Nephron progenitor cell (in vitro differentiated cells): ENCODE measurements at regions not wholly inside any gene's neighbourhood (a gene's known extent, or its start where the extent isn't known, plus 50 kb on each side); places are given as distances from the start of the nearest gene placed in this dataset.
"Not testable (repeated sequence)": the region's sequence is repeated elsewhere in the genome, so short reads cannot be mapped to it uniquely, and the experiment has no call there.

Source experiments
- DNase-seq: peaks from one replicate; pipeline ENCODE4 v3.0.0; 2021
- H3K27ac Mint-ChIP-seq: 2 replicates; pipeline ENCODE4 v1.8.0; 2021; ENCODE audit warnings: mild to moderate bottlenecking, moderate library complexity, mixed read lengths
- H3K27me3 Mint-ChIP-seq: 2 replicates; pipeline ENCODE4 v1.8.0; 2021; ENCODE audit warnings: mild to moderate bottlenecking, low read depth, mixed read lengths; ENCODE audit not compliant: poor library complexity
- H3K36me3 Mint-ChIP-seq: 2 replicates; pipeline ENCODE4 v1.8.0; 2021; ENCODE audit warnings: low read depth, mixed read lengths
- H3K4me1 Mint-ChIP-seq: 2 replicates; pipeline ENCODE4 v1.8.0; 2021; ENCODE audit warnings: mixed read lengths
- H3K4me3 Mint-ChIP-seq: 2 replicates; pipeline ENCODE4 v1.8.0; 2021; ENCODE audit warnings: mild to moderate bottlenecking, moderate library complexity, mixed read lengths
- H3K9me3 Mint-ChIP-seq: 2 replicates; pipeline ENCODE4 v1.8.0; 2021; ENCODE audit warnings: mild to moderate bottlenecking, moderate library complexity, mixed read lengths
- TF ChIP-seq, protein P1 (sequence below): fragments of 200-600 bp; sonication (generic); IDR thresholded peaks from 2 replicates; pipeline ENCODE4 v1.5.0; 2021; ENCODE audit warnings: antibody characterized with exemption

DNA sequence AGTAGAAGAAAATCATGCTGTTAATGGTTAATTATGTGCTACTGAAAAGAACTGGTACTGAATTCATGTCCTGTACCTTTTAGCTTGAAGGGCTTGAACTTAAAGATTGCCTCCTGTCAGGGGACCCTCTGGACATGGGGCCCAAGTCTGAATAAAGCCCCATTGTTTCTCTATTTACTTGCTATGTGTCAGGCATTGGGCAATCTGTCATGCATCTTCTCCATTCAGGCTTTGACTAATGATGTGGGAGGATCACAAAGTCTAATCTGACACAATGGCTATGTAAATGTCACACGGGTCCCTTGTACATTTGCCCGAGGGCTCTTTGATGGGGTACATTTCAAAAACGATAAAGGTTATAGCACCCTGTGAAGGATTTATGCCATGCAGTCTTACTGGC lies 64.0 kb upstream of the TUSC1 start:
- Mint-ChIP-seq H3K9me3 (no peaks in the 10 kb centered on the region), H3K27ac (no peak overlapping the region), H3K27me3 (no peaks in the 10 kb centered on the region), H3K36me3 (no peaks in the 10 kb centered on the region), H3K4me1 (no peaks in the 10 kb centered on the region), H3K4me3 (no peak overlapping the region)
- TF ChIP-seq, protein P1, sequence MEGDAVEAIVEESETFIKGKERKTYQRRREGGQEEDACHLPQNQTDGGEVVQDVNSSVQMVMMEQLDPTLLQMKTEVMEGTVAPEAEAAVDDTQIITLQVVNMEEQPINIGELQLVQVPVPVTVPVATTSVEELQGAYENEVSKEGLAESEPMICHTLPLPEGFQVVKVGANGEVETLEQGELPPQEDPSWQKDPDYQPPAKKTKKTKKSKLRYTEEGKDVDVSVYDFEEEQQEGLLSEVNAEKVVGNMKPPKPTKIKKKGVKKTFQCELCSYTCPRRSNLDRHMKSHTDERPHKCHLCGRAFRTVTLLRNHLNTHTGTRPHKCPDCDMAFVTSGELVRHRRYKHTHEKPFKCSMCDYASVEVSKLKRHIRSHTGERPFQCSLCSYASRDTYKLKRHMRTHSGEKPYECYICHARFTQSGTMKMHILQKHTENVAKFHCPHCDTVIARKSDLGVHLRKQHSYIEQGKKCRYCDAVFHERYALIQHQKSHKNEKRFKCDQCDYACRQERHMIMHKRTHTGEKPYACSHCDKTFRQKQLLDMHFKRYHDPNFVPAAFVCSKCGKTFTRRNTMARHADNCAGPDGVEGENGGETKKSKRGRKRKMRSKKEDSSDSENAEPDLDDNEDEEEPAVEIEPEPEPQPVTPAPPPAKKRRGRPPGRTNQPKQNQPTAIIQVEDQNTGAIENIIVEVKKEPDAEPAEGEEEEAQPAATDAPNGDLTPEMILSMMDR = no peak
- no peak for DNase-seq

DNA sequence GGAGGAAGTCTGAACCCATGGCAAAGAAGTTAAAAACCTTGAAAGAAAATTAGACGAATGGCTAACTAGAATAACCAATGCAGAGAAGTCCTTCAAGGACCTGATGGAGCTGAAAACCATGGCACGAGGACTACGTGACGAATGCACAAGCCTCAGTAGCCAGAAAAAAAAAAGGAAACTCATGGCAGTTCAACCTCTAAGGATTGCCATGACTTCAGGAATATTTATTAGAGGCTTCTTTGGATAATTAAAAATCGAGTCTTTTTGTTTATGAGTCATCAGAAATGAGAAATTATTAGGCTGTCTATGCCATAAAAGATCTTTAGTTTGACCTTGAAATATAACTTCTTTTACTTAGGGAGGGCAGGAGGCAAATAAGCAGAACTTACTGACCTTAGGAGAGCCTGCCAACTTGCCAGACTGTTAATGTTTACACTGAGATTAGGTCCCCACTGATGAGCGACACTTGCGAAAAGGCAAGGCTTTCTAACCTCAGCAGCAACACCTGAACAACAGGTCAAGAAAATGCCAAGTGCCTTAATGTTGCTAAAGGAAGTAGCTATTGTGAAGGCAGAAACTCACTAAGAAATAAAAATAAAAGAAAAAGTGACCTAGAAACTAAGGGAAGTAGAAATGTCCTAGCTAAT lies 55.2 kb upstream of the TUSC1 start:
- Mint-ChIP-seq H3K27me3 (no peaks in the 10 kb centered on the region), H3K36me3 (peaks cover 4% of the 10 kb centered on the region), H3K9me3 (peaks cover 20% of the 10 kb centered on the region), H3K4me1 (no peaks in the 10 kb centered on the region), H3K4me3 (no peak overlapping the region), H3K27ac (no peak overlapping the region)
- TF ChIP-seq, protein P1 = no peak
- DNase-seq = no peak

DNA sequence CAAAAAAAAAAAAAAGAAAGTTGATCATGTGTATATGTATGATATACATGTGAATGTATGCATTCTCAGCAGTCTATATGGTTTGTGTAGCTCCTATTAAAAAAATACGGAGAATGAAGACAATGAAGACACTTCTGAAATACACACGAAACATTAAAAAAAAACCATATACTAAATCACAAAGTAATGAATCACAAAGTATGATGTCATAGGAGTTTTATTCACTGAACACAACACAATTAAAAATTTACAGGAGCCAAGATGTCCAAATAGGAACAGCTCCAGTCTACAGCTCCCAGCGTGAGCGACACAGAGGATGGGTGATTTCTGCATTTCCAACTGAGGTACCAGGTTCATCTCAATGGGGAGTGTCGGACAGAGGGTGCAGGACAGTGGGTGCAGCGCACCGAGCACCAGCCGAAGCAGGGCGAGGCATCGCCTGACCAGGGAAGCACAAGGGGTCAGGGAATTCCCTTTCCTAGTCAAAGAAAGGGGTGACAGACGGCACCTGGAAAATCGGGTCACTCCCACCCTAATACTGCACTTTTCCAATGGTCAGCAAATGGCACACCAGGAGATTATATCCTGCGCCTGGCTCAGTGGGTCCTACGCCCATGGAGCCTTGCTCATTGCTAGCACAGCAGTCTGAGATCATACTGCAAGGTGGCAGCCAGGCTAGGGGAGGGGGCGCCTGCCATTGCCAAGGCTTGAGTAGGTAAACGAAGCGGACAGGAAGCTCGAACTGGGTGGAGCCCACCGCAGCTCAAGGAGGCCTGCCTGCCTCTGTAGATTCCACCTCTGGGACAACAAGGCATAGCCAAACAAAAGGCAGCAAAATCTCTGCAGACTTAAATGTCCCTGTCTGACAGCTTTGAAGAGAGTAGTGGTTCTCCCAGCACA lies 53.9 kb upstream of the TUSC1 start:
- H3K9me3 Mint-ChIP-seq = peaks cover 20% of the 10 kb centered on the region
- not testable (repeated sequence) for H3K36me3 Mint-ChIP-seq, H3K4me3 Mint-ChIP-seq, H3K27ac Mint-ChIP-seq, DNase-seq, H3K27me3 Mint-ChIP-seq, H3K4me1 Mint-ChIP-seq
